Glutamatergic neuron (in vitro differentiated cells): ENCODE measurements at regions not wholly inside any gene's neighbourhood (a gene's known extent, or its start where the extent isn't known, plus 50 kb on each side); places are given as distances from the start of the nearest gene placed in this dataset.
"Not testable (repeated sequence)": the region's sequence is repeated elsewhere in the genome, so short reads cannot be mapped to it uniquely, and the experiment has no call there.

Experiments
- DNase-seq: peaks from one replicate; pipeline ENCODE4 v3.0.0; 2022
- H3K27ac Mint-ChIP-seq: one replicate; pipeline ENCODE4 v1.8.0; 2020; ENCODE audit warnings: mild to moderate bottlenecking, mixed read lengths, inconsistent platforms; ENCODE audit not compliant: unreplicated experiment
- H3K27me3 Mint-ChIP-seq: one replicate; pipeline ENCODE4 v1.8.0; 2020; ENCODE audit warnings: mild to moderate bottlenecking, moderate library complexity, mixed read lengths, inconsistent platforms; ENCODE audit not compliant: unreplicated experiment
- H3K36me3 Mint-ChIP-seq: one replicate; pipeline ENCODE4 v1.8.0; 2020; ENCODE audit warnings: mild to moderate bottlenecking, mixed read lengths, inconsistent platforms; ENCODE audit not compliant: unreplicated experiment
- H3K4me1 Mint-ChIP-seq: one replicate; pipeline ENCODE4 v1.8.0; 2020; ENCODE audit warnings: mild to moderate bottlenecking, low read depth, mixed read lengths, inconsistent platforms; ENCODE audit not compliant: unreplicated experiment
- H3K4me3 Mint-ChIP-seq: one replicate; pipeline ENCODE4 v1.8.0; 2020; ENCODE audit warnings: mild to moderate bottlenecking, mixed read lengths, inconsistent platforms; ENCODE audit not compliant: unreplicated experiment
- H3K9me3 Mint-ChIP-seq: one replicate; pipeline ENCODE4 v1.8.0; 2020; ENCODE audit warnings: mild to moderate bottlenecking, moderate library complexity, mixed read lengths, inconsistent platforms; ENCODE audit not compliant: unreplicated experiment
- TF ChIP-seq, protein P1 (sequence below): fragments of 200-600 bp; sonication (generic); IDR thresholded peaks from one replicate; pipeline ENCODE4 v1.5.0; 2021; ENCODE audit not compliant: partially characterized antibody, unreplicated experiment

DNA sequence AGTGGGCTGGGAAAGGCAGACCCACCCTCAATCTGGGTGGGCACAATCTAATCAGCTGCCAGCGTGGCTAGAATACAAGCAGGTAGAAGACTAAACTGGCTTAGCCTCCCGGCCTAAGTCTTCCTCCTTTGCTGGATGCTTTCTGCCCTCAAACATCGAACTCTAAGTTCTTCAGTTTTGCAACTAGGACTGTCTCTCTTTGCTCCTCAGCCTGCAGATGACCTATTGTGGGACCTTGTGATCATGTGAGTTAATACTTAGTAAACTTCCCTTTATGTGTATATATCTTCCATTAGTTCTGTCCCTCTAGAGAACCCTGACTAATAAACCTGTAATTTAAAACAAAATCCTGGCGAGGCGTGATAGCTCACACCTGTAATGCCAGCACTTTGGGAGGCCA lies 51.8 kb upstream of the SLC39A8 start:
- H3K4me1 Mint-ChIP-seq, H3K27me3 Mint-ChIP-seq, H3K9me3 Mint-ChIP-seq, H3K36me3 Mint-ChIP-seq, H3K4me3 Mint-ChIP-seq, DNase-seq, H3K27ac Mint-ChIP-seq: not testable (repeated sequence)

DNA sequence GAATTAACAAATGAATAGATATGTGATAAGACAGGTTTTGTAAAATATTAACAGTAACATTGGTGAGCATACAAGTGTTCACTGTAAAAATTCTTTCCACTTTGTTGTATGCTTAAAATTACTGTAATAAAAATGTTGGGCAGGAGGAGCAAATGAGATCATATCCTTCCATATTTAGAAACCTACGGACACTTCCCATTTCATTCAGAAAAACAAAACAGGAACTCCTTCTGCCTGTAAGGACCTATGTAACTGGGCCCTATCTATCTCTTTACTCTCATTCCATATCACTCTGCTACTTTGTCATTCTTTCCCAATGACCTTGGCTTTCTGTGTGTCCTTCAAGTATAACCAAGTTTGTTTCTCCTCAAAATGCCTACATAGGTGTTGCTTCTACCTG lies 53.7 kb upstream of the SLC39A8 start:
- Mint-ChIP-seq H3K9me3 (no peaks in the 10 kb centered on the region), H3K27me3 (no peaks in the 10 kb centered on the region), H3K4me3 (no peak overlapping the region), H3K36me3 (no peaks in the 10 kb centered on the region), H3K27ac (no peak overlapping the region), H3K4me1 (no peaks in the 10 kb centered on the region)
- no peak for DNase-seq
- TF ChIP-seq, protein P1, sequence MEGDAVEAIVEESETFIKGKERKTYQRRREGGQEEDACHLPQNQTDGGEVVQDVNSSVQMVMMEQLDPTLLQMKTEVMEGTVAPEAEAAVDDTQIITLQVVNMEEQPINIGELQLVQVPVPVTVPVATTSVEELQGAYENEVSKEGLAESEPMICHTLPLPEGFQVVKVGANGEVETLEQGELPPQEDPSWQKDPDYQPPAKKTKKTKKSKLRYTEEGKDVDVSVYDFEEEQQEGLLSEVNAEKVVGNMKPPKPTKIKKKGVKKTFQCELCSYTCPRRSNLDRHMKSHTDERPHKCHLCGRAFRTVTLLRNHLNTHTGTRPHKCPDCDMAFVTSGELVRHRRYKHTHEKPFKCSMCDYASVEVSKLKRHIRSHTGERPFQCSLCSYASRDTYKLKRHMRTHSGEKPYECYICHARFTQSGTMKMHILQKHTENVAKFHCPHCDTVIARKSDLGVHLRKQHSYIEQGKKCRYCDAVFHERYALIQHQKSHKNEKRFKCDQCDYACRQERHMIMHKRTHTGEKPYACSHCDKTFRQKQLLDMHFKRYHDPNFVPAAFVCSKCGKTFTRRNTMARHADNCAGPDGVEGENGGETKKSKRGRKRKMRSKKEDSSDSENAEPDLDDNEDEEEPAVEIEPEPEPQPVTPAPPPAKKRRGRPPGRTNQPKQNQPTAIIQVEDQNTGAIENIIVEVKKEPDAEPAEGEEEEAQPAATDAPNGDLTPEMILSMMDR = no peak

GRCh38 chr4:102400898-102401297 lies 55.6 kb upstream of the SLC39A8 start:
- Mint-ChIP-seq H3K27ac (no peak overlapping the region), H3K36me3 (no peaks in the 10 kb centered on the region), H3K4me1 (peaks cover 3% of the 10 kb centered on the region), H3K27me3 (no peaks in the 10 kb centered on the region), H3K9me3 (no peaks in the 10 kb centered on the region), H3K4me3 (no peak overlapping the region)
- no peak for DNase-seq
- TF ChIP-seq, protein P1 = no peak

- DNase-seq = no peak
- Mint-ChIP-seq H3K4me3 (no peak overlapping the region), H3K36me3 (no peaks in the 10 kb centered on the region), H3K9me3 (no peaks in the 10 kb centered on the region), H3K27me3 (no peaks in the 10 kb centered on the region), H3K4me1 (peaks cover 3% of the 10 kb centered on the region), H3K27ac (no peak overlapping the region)
- TF ChIP-seq, protein P1 = no peak
These were observed 56.9 kb upstream of the SLC39A8 start for GRCh38 chr4:102402223-102402622.

GRCh38 chr4:102403116-102403515 lies 57.8 kb upstream of the SLC39A8 start:
- H3K4me1 Mint-ChIP-seq = peaks cover 3% of the 10 kb centered on the region
- H3K27ac Mint-ChIP-seq = no peak overlapping the region
- H3K4me3 Mint-ChIP-seq = no peak overlapping the region
- TF ChIP-seq, protein P1 = no peak
- H3K27me3 Mint-ChIP-seq = no peaks in the 10 kb centered on the region
- no peaks in the 10 kb centered on the region for H3K36me3 Mint-ChIP-seq
- no peak for DNase-seq
- no peaks in the 10 kb centered on the region for H3K9me3 Mint-ChIP-seq

- Mint-ChIP-seq H3K4me1 (peaks cover 3% of the 10 kb centered on the region), H3K36me3 (no peaks in the 10 kb centered on the region)
These were observed 59.2 kb upstream of the SLC39A8 start for GRCh38 chr4:102404431-102404969.

More at GRCh38 chr4:102404431-102404969, 59.2 kb upstream of the SLC39A8 start:
- Mint-ChIP-seq H3K27ac (no peak overlapping the region), H3K4me3 (no peak overlapping the region), H3K9me3 (no peaks in the 10 kb centered on the region), H3K27me3 (no peaks in the 10 kb centered on the region)
- TF ChIP-seq, protein P1 = no peak
- no peak for DNase-seq
